GM13977 (cell line): ENCODE measurements at regions not wholly inside any gene's neighbourhood (a gene's known extent, or its start where the extent isn't known, plus 50 kb on each side); places are given as distances from the start of the nearest gene placed in this dataset.

Experiments used
- DNase-seq: peaks from one replicate; pipeline ENCODE4 v3.0.0; 2012; ENCODE audit warnings: low spot score
- in situ Hi-C: fragments of 300-500 bp; cut with MboI; formaldehyde crosslinking; loops from one replicate; pipeline ENCODE4 v1.12.0; 2022; ENCODE audit warnings: low sequenced_read_pairs, low pct_unique_long_range_greater_than_20kb, mixed read lengths, inconsistent platforms; ENCODE audit not compliant: unreplicated experiment
- TF ChIP-seq, protein P1 (sequence below): IDR thresholded peaks from 2 replicates; pipeline ENCODE4 v1.5.1; 2012; ENCODE audit warnings: mild to moderate bottlenecking, control low read depth; ENCODE audit not compliant: insufficient read depth; ENCODE audit errors: extremely low read depth, missing control alignments

- DNase-seq: no peak
- TF ChIP-seq, protein P1, sequence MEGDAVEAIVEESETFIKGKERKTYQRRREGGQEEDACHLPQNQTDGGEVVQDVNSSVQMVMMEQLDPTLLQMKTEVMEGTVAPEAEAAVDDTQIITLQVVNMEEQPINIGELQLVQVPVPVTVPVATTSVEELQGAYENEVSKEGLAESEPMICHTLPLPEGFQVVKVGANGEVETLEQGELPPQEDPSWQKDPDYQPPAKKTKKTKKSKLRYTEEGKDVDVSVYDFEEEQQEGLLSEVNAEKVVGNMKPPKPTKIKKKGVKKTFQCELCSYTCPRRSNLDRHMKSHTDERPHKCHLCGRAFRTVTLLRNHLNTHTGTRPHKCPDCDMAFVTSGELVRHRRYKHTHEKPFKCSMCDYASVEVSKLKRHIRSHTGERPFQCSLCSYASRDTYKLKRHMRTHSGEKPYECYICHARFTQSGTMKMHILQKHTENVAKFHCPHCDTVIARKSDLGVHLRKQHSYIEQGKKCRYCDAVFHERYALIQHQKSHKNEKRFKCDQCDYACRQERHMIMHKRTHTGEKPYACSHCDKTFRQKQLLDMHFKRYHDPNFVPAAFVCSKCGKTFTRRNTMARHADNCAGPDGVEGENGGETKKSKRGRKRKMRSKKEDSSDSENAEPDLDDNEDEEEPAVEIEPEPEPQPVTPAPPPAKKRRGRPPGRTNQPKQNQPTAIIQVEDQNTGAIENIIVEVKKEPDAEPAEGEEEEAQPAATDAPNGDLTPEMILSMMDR: peak; percentile 10
- in situ Hi-C loops: no loop called here
These were observed 83.2 kb upstream of the PLSCR4 start for GRCh38 chr3:146334151-146334550.

GRCh38 chr3:146331967-146332366 lies 81.1 kb upstream of the PLSCR4 start:
- no peak for DNase-seq
- in situ Hi-C loops: no loop called here
- TF ChIP-seq, protein P1: no peak

DNA sequence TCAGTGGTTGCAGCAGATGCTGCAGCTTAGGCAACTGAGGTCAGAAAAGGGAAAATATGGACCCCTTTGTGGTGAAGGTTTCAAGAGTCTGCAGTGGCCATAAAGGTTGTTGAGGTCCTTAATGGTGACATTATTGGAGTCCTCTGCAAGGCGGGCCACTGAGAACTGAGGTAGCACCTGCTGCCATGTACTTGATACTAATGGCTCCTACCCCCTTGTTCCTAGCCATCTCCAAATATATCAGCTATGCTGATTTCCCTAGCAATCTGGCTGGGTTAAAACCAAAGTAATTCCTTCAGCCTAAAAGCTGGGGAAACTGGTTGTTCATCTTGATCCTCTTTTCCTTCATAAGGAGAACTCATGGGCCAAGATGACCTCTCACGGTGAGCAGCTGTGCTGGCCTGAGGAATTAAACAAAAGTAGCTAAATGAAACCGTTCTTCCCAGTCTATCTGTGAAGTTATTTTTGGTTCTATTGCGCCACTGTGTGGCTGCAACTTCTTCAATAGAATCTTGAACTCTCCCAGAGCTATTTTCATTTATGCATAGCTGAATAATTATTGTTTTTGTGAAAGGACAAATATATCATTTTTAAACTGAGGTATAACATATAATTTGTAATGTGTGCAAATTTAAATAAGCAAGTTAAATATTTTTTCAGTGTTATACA lies 76.1 kb upstream of the PLSCR4 start:
- in situ Hi-C loops: no loop called here
- DNase-seq: peak; percentile 12

DNA sequence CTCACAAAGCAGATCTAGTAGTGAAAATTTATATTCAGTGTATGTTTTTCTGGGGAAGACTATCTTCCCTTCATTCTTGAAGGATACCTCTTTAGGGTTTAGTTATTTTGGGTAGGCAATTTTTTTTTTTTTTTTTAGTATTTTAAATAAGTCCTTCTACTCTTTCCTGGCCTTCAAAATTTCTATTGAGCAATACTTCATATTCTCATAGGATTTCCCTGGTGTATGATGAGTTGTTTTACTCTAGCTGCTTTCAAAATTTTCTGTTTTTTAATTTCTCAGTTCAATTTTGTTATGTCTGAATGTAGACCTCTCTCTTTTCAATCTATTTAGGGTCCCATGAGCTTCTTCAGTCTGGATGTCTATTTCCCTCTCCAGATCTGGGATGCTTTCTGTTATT lies 74.3 kb upstream of the PLSCR4 start:
- no peak for DNase-seq
- TF ChIP-seq, protein P1: no peak
- in situ Hi-C loops: no loop called here

More for the DNA sequence above, 76.1 kb upstream of the PLSCR4 start:
- TF ChIP-seq, protein P1: peak; percentile 35

DNA sequence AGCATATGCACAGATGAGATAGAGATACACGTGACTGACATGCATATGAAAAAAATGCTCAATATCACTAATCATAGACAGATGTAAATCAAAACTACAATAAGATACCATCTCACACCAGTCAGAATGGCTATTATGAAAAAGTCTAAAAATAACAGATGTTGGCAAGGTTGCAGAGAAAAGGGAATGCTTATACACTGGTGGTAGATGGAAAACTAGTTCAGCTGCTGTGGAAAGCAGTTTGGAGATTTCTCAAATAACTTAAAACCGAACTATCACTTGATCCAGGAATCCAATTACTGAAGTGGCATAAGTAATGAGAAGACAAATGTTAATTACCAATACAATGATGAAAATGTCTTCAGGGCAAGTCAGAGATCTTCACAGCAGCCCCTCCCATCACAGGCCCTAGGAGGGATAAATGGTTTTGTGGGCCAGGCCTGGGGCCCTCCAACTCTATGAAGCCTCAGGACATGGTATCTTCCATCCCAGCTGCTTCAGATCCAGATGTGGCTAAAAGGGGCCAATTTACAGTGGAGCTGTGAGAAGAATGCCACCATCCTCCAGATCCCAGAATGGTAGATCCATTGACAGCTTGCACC lies 71.4 kb upstream of the PLSCR4 start:
- in situ Hi-C loops: no loop called here
- TF ChIP-seq, protein P1: no peak
- no peak for DNase-seq

DNA sequence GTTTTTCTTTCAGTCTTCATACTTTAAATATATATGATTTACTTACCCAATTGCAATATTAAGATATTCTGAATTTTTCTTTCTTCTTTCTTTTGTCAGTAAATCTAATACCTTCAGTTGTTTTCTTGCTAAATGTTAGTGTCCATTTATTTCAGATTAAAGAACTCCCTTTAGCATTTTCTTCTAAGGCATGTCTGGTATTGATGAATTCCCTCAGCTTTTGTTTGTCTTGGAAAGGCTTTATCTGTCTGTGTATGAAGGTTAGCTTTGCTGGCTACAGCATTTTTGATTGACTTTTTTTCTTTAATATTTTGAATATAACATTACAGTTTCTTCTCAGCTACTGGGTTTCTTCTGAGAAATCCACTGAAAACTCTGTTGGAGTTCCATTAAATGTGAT lies 64.0 kb upstream of the PLSCR4 start:
- in situ Hi-C loops: no loop called here
- TF ChIP-seq, protein P1: no peak
- no peak for DNase-seq
